ENCODE measurements at regions not wholly inside any gene's neighbourhood (a gene's known extent, or its start where the extent isn't known, plus 50 kb on each side); places are given as distances from the start of the nearest gene placed in this dataset.

- no peaks in the 10 kb centered on the region for H3K4me1 ChIP-seq
- DNase-seq (ENCODE audit: low spot score) = no peak
- H3K36me3 ChIP-seq = no peaks in the 10 kb centered on the region
- no peak for TF ChIP-seq CTCF (IDR thresholded peaks at IDR 0.05)
- H3K27ac ChIP-seq = no peak overlapping the region
- no peaks in the 10 kb centered on the region for H3K9me3 ChIP-seq
- no peak overlapping the region for H3K4me3 ChIP-seq
- no peaks in the 10 kb centered on the region for H3K27me3 ChIP-seq
These were observed 490.1 kb upstream of the ZNF385D start for GRCh38 chr3:22241110-22241509.

GRCh38 chr3:22244761-22245521 is 493.9 kb upstream of the ZNF385D start:
- Histone ChIP-seq H3K4me3 (no peak overlapping the region), H3K4me1 (no peaks in the 10 kb centered on the region), H3K36me3 (no peaks in the 10 kb centered on the region), H3K9me3 (no peaks in the 10 kb centered on the region), H3K27me3 (no peaks in the 10 kb centered on the region), H3K27ac (no peak overlapping the region)
- no peak for TF ChIP-seq CTCF (IDR thresholded peaks at IDR 0.05)
- DNase-seq (ENCODE audit: low spot score) = no peak

DNA sequence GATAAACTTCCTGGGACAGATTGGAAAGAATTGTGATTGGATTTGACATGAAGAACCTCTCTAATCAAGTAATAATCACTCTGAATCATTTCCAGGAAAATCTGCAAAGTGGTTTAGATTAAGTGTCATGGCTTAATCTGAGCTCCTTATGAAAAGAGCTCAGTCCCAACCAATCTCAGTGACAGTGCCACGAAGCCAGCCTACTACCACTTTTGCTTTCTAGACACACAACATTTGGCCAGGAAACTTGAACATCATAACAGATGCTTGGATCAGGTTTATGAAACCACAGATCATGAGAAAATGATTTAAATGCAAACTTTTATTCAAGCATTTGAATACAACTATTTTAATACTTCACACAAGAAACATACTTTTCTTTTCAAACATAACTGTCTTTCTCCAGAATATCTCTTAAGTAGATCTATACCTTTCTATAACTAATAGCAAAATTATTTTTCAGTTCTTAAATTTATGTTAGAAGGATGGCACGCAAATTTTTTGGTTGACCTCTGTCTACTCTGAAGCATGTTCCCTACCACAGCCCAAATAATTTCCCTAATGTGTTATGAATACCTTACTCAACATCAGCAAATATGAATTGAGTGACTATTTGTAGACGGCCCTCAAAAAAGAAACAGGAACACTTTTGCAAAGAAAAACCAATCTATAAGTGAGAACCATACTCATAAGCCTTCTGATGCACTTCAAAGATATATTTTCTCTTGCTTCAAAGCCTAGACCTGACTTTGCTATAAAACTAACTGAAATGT is 495.0 kb upstream of the ZNF385D start:
- no peak for DNase-seq (ENCODE audit: low spot score)
- no peak for TF ChIP-seq CTCF (IDR thresholded peaks at IDR 0.05)
- H3K27ac ChIP-seq = no peak overlapping the region
- no peaks in the 10 kb centered on the region for H3K36me3 ChIP-seq
- H3K9me3 ChIP-seq = no peaks in the 10 kb centered on the region
- H3K27me3 ChIP-seq = no peaks in the 10 kb centered on the region
- H3K4me1 ChIP-seq = no peaks in the 10 kb centered on the region
- no peak overlapping the region for H3K4me3 ChIP-seq

DNA sequence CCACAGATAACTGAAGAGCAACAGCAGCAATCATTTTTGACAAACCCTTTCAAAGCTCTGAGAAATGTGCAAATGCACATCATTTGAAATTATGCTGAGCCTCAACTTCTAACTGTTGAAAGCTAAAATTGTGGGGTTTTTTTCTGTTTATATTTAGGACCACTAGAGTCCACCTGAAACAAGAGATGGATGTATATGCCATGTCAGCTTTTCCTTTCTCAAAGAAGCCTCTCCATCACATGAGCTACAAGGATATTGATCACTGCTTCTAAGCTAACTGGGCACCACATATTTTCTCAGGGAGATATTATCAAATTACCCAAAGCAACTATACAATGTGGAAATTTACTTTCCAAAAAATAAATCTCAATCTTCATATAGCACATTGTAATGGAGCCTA is 498.6 kb upstream of the ZNF385D start:
- DNase-seq (ENCODE audit: low spot score) = no peak
- H3K9me3 ChIP-seq = no peaks in the 10 kb centered on the region
- no peaks in the 10 kb centered on the region for H3K4me1 ChIP-seq
- H3K36me3 ChIP-seq = no peaks in the 10 kb centered on the region
- no peak overlapping the region for H3K27ac ChIP-seq
- no peak for TF ChIP-seq CTCF (IDR thresholded peaks at IDR 0.05)
- H3K27me3 ChIP-seq = no peaks in the 10 kb centered on the region
- no peak overlapping the region for H3K4me3 ChIP-seq

- TF ChIP-seq CTCF (IDR thresholded peaks at IDR 0.05) = no peak
- H3K36me3 ChIP-seq = no peaks in the 10 kb centered on the region
- no peaks in the 10 kb centered on the region for H3K9me3 ChIP-seq
- no peak overlapping the region for H3K27ac ChIP-seq
- H3K4me1 ChIP-seq = no peaks in the 10 kb centered on the region
- H3K4me3 ChIP-seq = no peak overlapping the region
- DNase-seq (ENCODE audit: low spot score) = no peak
- H3K27me3 ChIP-seq = no peaks in the 10 kb centered on the region
These were observed 506.2 kb upstream of the ZNF385D start for GRCh38 chr3:22257252-22257651.
